GOT3 (cell line): ENCODE measurements at regions not wholly inside any gene's neighbourhood (a gene's known extent, or its start where the extent isn't known, plus 50 kb on each side); places are given as distances from the start of the nearest gene placed in this dataset.
"Not testable (repeated sequence)": the region's sequence is repeated elsewhere in the genome, so short reads cannot be mapped to it uniquely, and the experiment has no call there.

Experiments
- DNase-seq: peaks from one replicate; lab custom pipeline; 2025; ENCODE audit warnings: mixed read lengths; lab: John Stamatoyannopoulos, UW

GRCh38 chr7:69052-69451 is 123.3 kb upstream of the FAM20C start:
- DNase-seq, result not testable (repeated sequence)

GRCh38 chr7:69499-70123 is 122.8 kb upstream of the FAM20C start:
- not testable (repeated sequence) for DNase-seq

GRCh38 chr7:70207-70606 is 122.2 kb upstream of the FAM20C start:
- DNase-seq, result not testable (repeated sequence)

- not testable (repeated sequence) for DNase-seq
These were observed 121.4 kb upstream of the FAM20C start for GRCh38 chr7:70989-71388.

GRCh38 chr7:72266-73057 is 119.9 kb upstream of the FAM20C start:
- not testable (repeated sequence) for DNase-seq

- not testable (repeated sequence) for DNase-seq
These were observed 119.4 kb upstream of the FAM20C start for GRCh38 chr7:73058-73331.

- not testable (repeated sequence) for DNase-seq
These were observed 118.3 kb upstream of the FAM20C start for GRCh38 chr7:74008-74540.

GRCh38 chr7:75511-75910 is 116.9 kb upstream of the FAM20C start:
- DNase-seq, result not testable (repeated sequence)

GRCh38 chr7:76202-76601 is 116.2 kb upstream of the FAM20C start:
- not testable (repeated sequence) for DNase-seq

- not testable (repeated sequence) for DNase-seq
These were observed 115.5 kb upstream of the FAM20C start for GRCh38 chr7:76829-77395.

GRCh38 chr7:78862-79261 is 113.5 kb upstream of the FAM20C start:
- DNase-seq, result not testable (repeated sequence)

GRCh38 chr7:79400-80055 is 112.8 kb upstream of the FAM20C start:
- not testable (repeated sequence) for DNase-seq

GRCh38 chr7:80259-81067 is 111.9 kb upstream of the FAM20C start:
- no peak for DNase-seq

- no peak for DNase-seq
These were observed 111.1 kb upstream of the FAM20C start for GRCh38 chr7:81068-81925.

GRCh38 chr7:81926-82756 is 110.2 kb upstream of the FAM20C start:
- DNase-seq, result no peak

- no peak for DNase-seq
These were observed 109.6 kb upstream of the FAM20C start for GRCh38 chr7:82757-83155.

- no peak for DNase-seq
These were observed 108.9 kb upstream of the FAM20C start for GRCh38 chr7:83441-83840.

GRCh38 chr7:83861-84632 is 108.3 kb upstream of the FAM20C start:
- DNase-seq, result no peak

- no peak for DNase-seq
These were observed 107.7 kb upstream of the FAM20C start for GRCh38 chr7:84633-85020.
